Stimulated activated CD8-positive, alpha-beta memory T cell treated with anti-CD3 and anti-CD28 coated beads, Interleukin-4, amount 100 ng/mL, for 24 hours (primary cell): ENCODE measurements at regions not wholly inside any gene's neighbourhood (a gene's known extent, or its start where the extent isn't known, plus 50 kb on each side); places are given as distances from the start of the nearest gene placed in this dataset.

ENCODE experiments used
- DNase-seq: peaks from one replicate; pipeline ENCODE4 v3.0.0-alpha.2; 2020; ENCODE audit warnings: low read depth

DNA sequence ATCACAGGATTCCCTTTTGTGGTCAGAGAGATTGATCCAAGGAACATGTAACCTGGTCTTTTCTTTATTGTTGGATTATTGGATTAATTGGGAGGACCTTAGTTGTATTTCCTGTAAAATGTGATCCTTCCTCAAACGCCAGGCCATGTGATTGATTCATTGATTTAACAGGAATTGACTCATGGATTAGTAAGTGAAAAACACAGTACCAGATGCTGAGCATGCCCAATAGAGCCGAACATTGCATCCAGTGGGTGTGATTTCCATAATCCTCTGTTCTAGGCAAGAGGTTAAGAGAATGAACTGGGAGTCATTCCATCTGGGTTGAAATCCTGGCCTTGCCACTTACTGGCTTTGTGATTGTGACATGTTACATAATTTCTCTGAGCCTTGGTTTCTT, 522.3 kb downstream of the MAT2B start:
- DNase-seq, result no peak

DNA sequence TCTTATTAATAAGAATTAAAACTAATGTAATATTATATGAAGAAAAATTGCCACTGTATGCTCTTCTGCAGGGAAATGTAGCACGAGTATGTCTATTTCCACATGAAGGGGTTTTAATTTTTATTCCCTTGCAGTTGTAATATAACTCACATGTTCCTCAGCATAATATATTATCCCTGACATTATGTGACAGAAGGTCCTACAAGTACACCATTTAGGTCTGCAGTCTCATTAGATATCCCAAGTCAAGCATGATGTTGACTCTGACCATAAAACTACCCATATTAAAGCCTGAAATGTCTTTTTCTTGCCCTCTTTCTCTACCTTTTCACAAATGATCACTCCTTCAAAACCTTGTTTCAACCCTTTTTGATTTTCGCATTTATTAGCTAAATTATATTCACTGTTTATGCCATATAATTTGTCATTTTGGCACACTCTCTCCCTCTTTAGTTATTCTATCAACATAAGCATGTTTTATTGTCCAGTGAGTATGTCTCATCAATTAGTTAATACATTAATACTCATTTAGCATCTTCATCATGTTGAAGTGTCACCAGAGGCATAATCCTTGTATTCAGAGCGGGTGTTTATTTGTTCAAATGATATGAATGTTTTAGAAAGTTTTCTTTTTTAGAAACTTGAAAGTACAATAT, 532.8 kb downstream of the MAT2B start:
- DNase-seq, result no peak

DNA sequence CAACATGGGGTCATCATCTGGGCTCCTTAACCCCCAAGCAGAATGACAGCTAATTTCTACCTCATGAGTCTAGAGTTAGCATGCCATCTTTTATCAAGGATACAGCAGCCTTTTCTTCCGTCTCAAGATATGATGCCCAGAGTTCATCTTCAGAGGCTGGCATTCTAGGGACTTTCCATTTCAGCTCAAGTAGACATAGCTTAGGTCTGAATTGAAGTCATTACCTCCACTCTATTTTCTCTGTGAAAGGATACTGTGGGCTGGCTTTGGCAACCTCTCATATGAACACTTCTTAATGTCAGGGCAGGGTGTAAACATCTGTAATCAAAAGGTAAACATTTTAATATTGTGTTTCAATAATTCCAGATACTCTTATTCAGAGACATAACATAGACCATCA, 535.7 kb downstream of the MAT2B start:
- no peak for DNase-seq

DNA sequence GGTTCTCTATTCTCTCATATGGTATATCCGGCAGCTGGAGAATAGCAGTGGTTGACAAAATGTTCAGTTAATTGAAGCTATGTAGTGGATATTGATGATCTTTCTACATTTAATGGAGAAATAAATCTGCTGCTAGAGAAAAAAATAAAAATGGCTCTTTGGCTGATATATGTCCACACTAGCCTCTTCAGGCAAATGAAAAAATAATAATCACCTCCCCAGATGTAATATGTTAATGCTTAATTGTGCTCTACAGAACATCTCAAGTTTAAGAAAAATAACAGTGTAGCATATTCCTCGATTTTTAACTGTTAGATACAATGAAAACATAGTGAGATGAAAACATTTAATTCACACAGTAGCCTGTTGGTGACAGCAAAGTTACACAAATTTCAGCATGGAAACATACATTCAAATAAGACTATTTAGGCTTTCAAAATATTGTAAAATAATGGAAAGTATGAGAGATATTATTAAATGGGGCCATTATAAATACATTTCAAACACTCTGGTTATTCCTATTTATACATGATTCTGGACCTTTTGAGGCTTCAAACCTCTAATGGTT, 543.0 kb downstream of the MAT2B start:
- no peak for DNase-seq

DNA sequence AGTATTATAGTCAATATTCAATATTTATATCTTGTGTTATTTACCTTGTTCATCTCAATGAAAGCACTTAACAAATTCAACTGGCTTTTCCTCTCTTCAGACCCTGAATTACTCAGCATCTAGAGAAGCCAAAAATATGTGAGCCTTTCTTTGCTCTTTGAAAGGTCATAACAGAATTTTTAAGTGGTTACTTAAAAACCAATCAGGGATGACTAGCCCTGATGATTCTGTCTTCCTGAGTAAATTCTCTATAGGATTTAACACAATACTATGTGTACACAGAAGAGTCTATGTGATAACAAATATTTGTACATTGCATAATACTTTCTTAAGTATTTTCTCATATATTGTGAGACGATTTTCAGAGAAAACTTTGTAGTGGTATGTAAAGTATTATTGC, 546.3 kb downstream of the MAT2B start:
- no peak for DNase-seq

DNA sequence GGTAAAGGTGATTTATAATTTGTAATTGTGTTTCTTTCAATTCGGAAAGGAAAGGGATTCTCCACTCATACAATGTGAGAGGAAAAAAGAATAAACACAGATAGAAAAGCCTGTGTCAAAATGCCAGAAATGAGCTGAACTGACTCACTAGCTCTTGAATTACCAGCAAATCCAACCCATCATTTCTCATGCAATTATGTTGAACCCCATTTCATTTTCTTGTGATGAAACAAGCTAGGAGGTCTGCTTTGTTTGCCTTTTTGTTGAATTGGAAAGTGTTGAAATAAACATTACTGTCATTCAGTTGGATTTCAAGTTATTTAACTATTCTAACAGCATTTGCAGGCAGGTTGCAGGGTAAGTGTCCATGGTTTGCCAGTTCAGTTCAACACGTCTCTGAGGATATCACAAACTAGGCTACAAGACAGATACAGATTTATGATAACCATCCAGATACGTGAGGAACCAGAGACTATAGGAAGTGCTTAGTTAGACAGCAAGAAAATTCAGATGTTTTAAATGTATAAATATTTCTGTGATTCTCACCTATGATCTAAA, 547.2 kb downstream of the MAT2B start:
- DNase-seq, result no peak

DNA sequence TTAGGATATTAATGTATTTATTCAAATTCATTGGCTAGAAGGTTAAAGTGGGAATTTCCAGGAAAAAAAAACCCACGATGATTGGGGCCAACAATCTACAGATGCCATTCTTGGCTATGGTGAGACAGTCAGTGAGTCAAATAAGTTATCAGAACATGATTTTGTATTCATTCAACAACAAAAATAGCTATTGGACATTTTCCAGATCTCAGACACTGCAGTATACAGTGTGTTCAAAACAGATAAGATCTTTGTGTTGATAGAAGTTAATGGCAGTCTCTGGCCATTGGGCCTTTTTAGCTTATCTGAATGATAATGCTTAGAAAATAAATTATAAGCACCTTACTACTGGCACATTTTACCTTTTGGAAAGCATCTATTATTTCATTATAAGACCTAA, 547.7 kb downstream of the MAT2B start:
- no peak for DNase-seq

DNA sequence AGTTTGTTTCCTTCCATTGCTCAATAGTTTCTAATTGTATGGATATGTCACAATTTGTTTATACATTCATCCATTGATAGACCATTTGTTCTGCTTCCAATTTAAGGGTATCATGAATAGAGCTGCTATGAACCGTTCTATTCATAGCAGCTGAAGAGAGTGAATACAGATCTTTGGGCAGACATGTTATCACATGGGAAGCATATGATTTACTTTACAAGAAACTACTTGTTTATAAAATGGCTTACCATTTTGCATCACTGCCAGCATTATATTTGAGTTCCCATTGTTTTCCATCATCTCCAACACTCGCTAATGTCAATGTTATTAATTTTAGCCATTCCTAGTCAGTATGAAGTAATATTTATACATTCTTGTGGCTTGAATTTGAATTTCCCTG, 549.0 kb downstream of the MAT2B start:
- DNase-seq, result no peak

DNA sequence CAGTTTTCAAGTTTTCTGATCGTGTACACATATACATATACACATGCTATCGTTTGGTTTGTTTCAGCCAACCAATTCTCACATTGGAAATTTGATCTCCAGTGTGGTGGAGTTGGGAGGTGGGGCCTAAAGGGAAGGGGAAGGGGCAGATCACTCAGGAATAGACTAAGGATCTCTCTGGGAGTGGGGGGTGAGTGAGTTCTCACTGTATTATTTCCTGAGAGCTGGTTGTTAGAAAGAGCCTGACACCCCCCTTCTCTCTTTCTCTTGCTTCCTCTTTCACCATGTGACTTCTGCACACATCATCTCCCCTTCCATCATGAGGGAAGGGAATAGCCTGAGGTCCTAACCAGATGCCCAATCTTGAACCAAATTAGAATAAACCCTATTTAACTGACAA, 551.7 kb downstream of the MAT2B start:
- DNase-seq, result no peak

DNA sequence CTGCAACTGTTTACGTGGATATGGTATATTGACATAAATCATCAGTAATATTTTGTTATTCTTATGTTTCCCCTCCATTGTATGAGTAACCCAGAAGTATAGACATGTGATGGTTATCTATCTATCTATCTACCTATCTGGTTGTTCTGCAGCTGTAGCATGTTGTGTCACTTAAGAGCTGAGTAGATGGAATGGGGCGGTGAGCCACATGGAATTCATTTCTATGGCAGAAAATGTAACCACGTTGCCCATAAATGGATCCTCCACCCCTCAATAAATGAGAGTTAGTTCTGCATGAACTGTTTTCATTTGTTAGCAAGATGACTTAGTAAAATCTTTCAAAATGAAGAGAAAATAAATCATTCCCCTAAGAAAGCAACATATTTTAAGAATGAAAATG, 553.2 kb downstream of the MAT2B start:
- DNase-seq, result no peak

DNA sequence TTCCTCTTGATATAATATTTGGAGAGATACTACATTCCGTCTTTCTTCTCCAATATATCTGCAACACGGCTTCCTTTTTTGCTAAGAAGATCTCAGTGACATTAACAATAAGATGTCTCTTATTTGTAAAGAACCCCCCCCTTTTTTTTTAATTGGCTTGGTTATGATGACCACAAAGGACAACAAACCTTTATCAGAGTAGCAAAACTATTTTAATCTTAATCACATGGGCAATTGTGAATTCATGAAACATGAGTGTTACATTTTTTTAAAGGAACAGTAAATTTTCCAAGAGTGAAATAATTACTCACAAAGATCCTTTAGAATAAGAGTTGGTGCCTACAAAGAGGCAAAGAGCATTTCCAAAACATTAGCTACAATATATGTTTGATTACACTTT, 554.1 kb downstream of the MAT2B start:
- no peak for DNase-seq

DNA sequence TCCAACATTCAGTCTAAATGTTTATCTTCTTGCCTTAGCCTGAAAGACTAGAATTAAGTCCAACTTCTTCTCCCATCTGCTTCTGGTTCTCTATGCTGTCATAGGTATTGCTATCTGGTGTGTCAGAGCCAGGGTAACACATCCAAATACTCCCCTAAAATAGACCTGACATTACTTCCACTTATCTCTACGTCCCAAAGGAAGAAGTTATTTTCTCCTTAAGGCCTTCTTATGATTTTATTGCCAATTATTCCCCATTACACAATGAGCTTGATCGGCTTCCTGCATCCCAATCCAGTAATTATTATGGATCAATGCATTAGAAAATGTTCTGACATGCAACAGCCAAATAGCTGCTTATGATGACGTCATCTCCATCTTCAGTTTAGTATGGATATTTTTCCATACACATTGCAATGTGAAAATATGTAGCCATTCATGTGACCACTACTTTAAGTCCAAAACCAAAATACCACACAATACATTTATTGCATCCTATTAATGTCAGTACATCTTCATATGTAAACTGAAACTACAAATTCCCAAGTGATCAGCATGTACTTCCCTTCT, 555.5 kb downstream of the MAT2B start:
- DNase-seq, result no peak

DNA sequence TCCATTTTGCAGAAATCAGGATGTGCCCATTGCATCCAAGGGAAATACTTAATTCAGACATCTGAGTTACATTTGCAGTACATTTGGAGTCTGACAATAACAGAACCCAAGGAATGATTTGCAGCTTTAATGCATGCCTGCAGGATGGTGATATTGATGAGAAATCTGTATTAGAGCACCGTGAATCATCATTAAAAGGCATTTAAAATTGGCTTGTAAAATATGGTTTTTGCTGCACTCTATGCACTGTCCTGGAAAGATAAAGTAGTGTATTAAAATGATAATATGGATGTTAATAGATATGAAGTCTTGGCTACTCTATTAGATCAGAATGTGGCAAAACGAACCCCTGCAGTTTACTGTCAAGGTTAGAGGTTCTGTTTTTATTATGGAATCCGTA, 556.9 kb downstream of the MAT2B start:
- no peak for DNase-seq

DNA sequence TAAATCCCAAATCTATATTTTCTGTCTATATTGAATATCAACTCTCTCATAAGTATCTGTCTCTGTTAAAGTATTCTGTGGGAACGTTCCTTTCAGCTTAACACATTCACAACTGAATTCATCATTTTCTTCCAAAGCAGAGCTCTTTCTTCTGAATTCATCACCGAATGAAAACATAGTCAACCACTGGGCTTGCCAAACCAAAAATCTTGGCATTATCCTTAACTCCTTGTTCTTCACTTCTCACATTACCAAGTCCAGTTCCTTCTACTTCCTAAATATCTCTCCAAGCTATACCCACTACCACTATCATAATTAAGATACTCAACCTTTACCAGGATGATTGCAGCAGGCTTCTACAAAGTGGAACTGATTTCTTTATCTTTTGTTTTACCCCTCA, 559.8 kb downstream of the MAT2B start:
- DNase-seq, result no peak

DNA sequence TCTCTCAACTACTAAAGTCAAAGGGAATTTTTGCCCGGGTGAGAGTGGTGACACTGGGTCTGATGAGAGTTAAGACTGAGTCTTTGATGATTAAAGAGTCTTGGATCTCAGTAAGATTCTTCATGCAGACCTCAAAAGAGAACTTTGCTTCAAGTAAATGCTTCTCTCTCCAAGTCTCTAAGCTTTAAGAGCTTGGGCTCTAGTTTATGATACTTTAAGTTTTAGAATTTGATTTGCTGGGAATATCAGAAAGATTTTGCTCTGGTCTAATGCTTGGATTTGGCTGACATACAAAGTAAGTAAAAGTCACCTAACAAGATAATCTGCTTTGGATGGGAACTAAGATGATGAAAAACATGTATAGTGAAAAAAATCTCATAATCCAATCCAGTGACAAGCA, 566.3 kb downstream of the MAT2B start:
- no peak for DNase-seq

DNA sequence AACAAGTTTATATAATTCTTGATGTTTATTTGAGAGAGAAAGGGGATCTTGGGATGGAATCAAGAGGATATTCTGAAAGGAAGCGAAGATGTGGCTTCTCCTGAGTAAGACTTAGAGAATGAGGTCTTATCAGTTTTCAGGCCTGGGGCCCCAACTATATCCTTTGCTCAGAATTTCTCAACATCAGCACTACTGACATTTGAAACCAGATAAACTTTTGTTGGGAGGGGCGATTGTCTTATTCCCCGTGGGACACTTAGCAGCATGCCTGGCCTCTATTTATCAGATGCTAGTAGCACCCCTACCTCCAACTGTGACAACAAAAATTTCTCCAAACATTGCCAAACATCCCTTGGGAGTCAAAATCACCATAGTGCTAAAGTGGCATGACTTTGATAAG, 567.7 kb downstream of the MAT2B start:
- no peak for DNase-seq

DNA sequence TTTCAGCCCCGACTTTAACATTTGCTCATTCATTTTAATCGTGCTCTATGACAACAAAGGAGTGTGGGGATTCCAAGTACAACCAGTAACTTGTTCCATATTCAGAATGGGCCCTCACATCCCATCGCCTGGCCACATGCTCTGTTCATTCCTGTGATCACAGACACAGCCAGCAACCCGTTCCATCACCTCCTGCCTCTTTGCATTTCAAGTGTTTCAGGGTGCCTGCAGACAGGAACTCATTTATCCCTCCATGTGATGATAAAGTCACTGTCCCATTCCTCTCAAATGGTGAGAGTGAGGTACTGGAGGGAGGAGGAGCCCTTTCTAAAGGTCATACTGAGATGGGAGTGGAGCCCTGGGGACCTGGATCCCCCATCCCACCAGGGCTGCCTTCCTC, 571.1 kb downstream of the MAT2B start:
- DNase-seq, result no peak

DNA sequence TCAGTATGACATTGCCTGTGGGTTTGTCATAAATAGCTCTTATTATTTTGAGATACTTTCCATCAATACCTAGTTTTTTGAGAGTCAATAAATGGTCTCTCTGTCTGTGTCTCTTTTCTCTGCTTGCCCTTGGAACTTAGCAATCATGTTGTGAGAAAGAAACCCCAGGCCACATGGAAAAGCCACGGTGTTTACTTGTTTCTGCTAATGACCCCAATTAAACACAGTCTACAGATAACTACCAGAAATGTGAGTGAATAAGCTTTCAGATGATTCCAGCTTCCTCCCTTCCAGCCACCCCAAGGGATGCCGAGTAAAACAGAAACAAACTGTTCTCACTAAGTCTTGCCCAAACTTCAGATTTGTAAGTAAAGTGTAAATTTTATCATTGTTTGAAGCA, 584.9 kb downstream of the MAT2B start:
- DNase-seq, result no peak

DNA sequence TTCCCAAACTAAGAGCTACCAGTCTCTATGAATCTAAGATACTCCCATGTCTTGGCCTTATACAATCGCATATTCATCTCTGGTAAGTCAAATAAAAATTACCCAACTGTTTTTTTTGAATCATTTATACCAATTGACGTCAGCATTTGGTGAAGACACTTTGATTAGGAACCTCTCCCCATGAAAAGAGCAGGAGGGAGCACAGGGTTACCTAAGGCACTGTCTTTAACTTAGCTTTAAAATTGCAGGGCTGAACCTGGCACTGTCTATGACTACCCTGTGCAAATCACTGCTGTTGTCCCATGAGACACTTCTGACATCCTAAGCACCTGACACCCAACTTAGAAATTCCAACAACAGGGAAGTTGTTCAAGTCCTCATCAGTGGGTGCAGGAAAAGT, 586.4 kb downstream of the MAT2B start:
- no peak for DNase-seq

DNA sequence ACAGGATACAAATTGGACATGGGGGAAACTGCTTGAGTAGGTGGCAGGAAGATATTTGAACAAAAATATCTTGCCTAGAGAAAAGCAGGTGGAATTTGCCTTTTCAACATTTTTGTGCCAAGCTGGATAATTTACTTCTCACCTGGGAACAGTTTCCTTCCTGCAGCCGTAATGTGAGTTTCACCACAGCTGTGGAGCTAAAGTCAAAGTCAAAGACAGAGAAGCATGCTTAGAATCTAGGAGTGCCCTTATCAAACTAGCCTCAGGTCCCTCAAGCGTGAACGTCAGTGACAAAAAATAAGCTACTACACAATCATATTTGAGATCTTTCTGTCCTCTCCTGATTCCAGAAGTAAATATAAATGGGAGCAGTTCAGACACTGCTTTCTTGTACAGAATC, 588.9 kb downstream of the MAT2B start:
- no peak for DNase-seq

DNA sequence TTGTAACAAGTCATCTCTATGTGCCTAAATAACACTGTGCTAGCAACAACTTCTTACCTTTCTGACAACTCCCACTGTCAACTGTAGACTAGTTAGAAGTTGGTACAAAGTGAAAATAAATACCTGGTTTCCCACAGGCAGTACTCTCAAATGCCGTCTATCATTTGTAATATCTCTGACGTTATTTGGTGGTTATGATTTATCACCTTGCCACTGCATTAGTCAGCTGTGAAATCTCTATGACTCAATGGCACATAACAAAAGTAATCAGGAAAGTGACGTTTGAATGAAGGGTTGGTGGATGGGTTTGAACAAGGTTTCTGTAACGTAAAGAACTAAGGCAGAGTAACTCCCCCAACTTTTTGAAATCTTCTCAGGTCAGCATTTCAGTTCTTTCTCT, 592.3 kb downstream of the MAT2B start:
- no peak for DNase-seq

DNA sequence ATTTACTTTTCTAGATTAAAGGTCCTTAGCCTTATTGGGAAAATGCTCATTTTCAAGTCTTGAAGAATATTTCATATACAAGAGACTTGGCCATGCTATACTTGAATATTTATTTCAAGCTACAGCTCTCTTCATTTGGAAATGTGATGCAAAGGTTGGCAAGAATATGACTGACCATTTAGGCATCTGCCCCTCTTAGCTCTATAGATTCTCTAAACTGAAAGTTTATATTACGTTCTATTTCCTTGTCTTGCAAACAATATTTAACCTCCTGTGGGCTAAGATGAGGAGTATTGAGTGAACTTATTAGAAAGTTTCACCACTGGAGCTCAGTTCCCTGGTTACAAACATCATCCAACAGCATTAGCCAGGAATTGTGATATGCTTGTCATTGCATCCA, 593.1 kb downstream of the MAT2B start:
- DNase-seq, result no peak

DNA sequence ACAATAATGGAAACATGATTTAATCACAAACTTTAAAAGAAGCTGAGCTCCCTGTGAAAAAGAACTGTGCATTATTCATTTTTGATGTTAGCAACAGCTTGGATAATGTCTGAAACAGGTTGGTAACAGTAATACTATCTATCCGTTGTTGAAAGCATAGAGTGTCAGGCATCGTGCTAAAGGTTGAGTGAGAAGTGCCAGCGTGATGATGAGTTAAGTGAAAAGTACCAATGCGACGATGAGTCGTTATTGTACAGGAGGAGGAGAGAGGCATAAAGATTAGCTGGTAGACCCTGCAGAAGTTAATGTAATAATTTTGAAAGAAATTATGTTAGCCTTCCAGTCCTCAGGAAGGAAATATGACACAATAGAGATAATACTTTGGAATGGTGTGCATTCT, 593.6 kb downstream of the MAT2B start:
- no peak for DNase-seq

DNA sequence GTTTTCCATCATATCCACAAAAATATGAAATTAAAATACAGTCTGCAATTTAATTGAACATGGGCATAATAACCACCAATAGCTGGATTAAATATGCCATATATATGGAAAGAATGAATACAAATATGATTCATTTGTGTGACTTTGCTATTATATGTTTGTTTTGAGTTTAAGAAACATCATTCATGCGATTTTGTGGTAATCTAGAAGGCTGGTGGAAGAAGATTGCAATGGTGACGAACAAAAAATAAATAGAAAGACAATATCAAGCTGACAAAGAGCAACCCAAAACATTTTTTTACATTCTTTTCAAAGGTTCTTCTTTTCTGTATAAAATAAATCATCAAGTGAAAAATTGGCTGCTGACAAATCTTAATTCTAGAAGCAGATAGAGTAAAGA, 610.0 kb downstream of the MAT2B start:
- DNase-seq, result no peak
